VCaP (cell line): ENCODE measurements at regions not wholly inside any gene's neighbourhood (a gene's known extent, or its start where the extent isn't known, plus 50 kb on each side); places are given as distances from the start of the nearest gene placed in this dataset.
"Not testable (repeated sequence)": the region's sequence is repeated elsewhere in the genome, so short reads cannot be mapped to it uniquely, and the experiment has no call there.

Source experiments
- H3K27ac ChIP-seq: fragments of 450-650 bp; 2 replicates; pipeline ENCODE4 v1.5.1; 2017
- CTCF ChIP-seq: fragments of 450-650 bp; conservative IDR thresholded peaks from 2 replicates; pipeline ENCODE4 v1.5.1; 2017; ENCODE audit warnings: mild to moderate bottlenecking, moderate library complexity

- no peak for TF ChIP-seq CTCF
- H3K27ac ChIP-seq = no peak overlapping the region
Observed at GRCh38 chr18:76273956-76274355, 221.1 kb downstream of the ZNF516 start.

GRCh38 chr18:76273036-76273545, 222.0 kb downstream of the ZNF516 start:
- no peak overlapping the region for H3K27ac ChIP-seq
- TF ChIP-seq CTCF = no peak

- not testable (repeated sequence) for H3K27ac ChIP-seq
Observed at GRCh38 chr18:76267423-76267822, 227.6 kb downstream of the ZNF516 start.

- no peak for TF ChIP-seq CTCF
- H3K27ac ChIP-seq = no peak overlapping the region
Observed at GRCh38 chr18:76266236-76266991, 228.6 kb downstream of the ZNF516 start.

- no peak for TF ChIP-seq CTCF
- H3K27ac ChIP-seq = no peak overlapping the region
Observed at GRCh38 chr18:76265497-76266235, 229.4 kb downstream of the ZNF516 start.

GRCh38 chr18:76264876-76265250, 230.2 kb downstream of the ZNF516 start:
- no peak for TF ChIP-seq CTCF
- H3K27ac ChIP-seq = no peak overlapping the region

- no peak for TF ChIP-seq CTCF
Observed at GRCh38 chr18:76264198-76264875, 230.7 kb downstream of the ZNF516 start.

More at GRCh38 chr18:76264198-76264875, 230.7 kb downstream of the ZNF516 start:
- H3K27ac ChIP-seq = no peak overlapping the region
